ENCODE measurements at regions not wholly inside any gene's neighbourhood (a gene's known extent, or its start where the extent isn't known, plus 50 kb on each side); places are given as distances from the start of the nearest gene placed in this dataset.

- Histone ChIP-seq H3K27me3 (ENCODE audit: control insufficient read depth in 2 of 2, insufficient read depth in 2 of 2, low read length in 2 of 2) (no peaks in the 10 kb centered on the region), H3K4me3 (no peak overlapping the region), H3K79me2 (ENCODE audit: control insufficient read depth, insufficient read depth, low read length) (no peaks in the 10 kb centered on the region), H2AFZ (ENCODE audit: low read depth, low read length) (no peak overlapping the region), H3K4me2 (ENCODE audit: insufficient read depth, low read length) (no peak overlapping the region), H3K36me3 (ENCODE audit: control insufficient read depth, insufficient read depth, low read length) (no peaks in the 10 kb centered on the region), H3K27ac (ENCODE audit: extremely low read depth, low read depth, low read length) (no peak overlapping the region), H3K9ac (ENCODE audit: insufficient read depth in 1 of 2, low read depth in 2 of 2, low read length in 2 of 2) (no peak overlapping the region), H3K9me3 (replicated peaks; ENCODE audit: control insufficient read depth, insufficient read depth, low read depth, low read length) (no peaks in the 10 kb centered on the region), H3K9me1 (ENCODE audit: control insufficient read depth, insufficient read depth, low read length) (no peaks in the 10 kb centered on the region), H3K4me1 (replicated peaks in 1 of 2; ENCODE audit: control insufficient read depth in 2 of 2, insufficient read depth in 2 of 2, low read length in 2 of 2) (no peaks in the 10 kb centered on the region; a peak in 1 of 5 replicates), H4K20me1 (replicated peaks; ENCODE audit: control insufficient read depth, insufficient read depth, low read length) (no peaks in the 10 kb centered on the region)
- no TSS peak for BruUV-seq (replicated peaks)
- DNase-seq (ENCODE audit: extremely low read depth in 1 of 4, low spot score in 3 of 4) (no peak), ATAC-seq (no peak), FAIRE-seq (no peak)
- ChIA-PET CTCF (ENCODE audit: low intra/inter-chr PET ratio) (no interaction called here), POLR2A (interaction anchor here (1.7 kb wide), 1 partner anchor 9 kb away, joined by 7 read pairs; no protein-coding TSS in a partner anchor)
- 0% methylated on average over 6 of the region's 6 CpGs for WGBS (ENCODE audit: insufficient coverage, low coverage, missing lambda C conversion rate)
- intact Hi-C loops (cut with micrococcal nuclease) (no loop called here), in situ Hi-C loops (cut with MboI) (no loop called here)
- TF ChIP-seq NCOR1 (IDR thresholded peaks at IDR 0.05): no peak
- no peak for TF ChIP-seq HDGF (IDR thresholded peaks at IDR 0.05)
- TF ChIP-seq ZBTB8A (IDR thresholded peaks at IDR 0.05; ENCODE audit: partially characterized antibody): no peak
- no peak for TF ChIP-seq CUX1 (CRISPR knock-in tag; IDR thresholded peaks at IDR 0.05)
- no peak for TF ChIP-seq ZNF695 (CRISPR knock-in tag; IDR thresholded peaks at IDR 0.05)
- no peak for TF ChIP-seq KDM1A (IDR thresholded peaks at IDR 0.05)
- TF ChIP-seq KDM4B (IDR thresholded peaks at IDR 0.05; ENCODE audit: borderline replicate concordance in 2 of 2, low read depth in 1 of 2): no peak
- TF ChIP-seq FOXP1 (CRISPR knock-in tag; IDR thresholded peaks at IDR 0.05): no peak
- no peak for TF ChIP-seq ZNF436 (CRISPR knock-in tag; IDR thresholded peaks at IDR 0.05)
- TF ChIP-seq RAD21 (CRISPR knock-in tag; conservative IDR thresholded peaks at IDR 0.05 in 1 of 2, IDR thresholded peaks at IDR 0.05 in 1 of 2): no peak
- TF ChIP-seq ZBTB49 (CRISPR knock-in tag; IDR thresholded peaks at IDR 0.05; ENCODE audit: borderline replicate concordance): no peak
Measured at GRCh38 chr15:61671736-61672135, 388.5 kb downstream of the VPS13C start.

Data from K562 (cell line).